GM23338 (cell line): ENCODE measurements at regions not wholly inside any gene's neighbourhood (a gene's known extent, or its start where the extent isn't known, plus 50 kb on each side); places are given as distances from the start of the nearest gene placed in this dataset.

Experiments
- ATAC-seq: fragments of 200-7000 bp; cut with Tn5 transposase; 3 replicates; pipeline ENCODE4 v1.9.1; 2020
- DNase-seq: peaks from one replicate; pipeline ENCODE4 v3.0.0-alpha.2; 2015; ENCODE audit warnings: low spot score
- H2AFZ ChIP-seq: fragments of 200-600 bp; sonication (generic); 2 replicates; pipeline ENCODE4 v1.8.0; 2016; ENCODE audit warnings: antibody characterized with exemption, mild to moderate bottlenecking, moderate library complexity
- H3F3A ChIP-seq: fragments of 200-600 bp; sonication (generic); replicated peaks from 2 replicates; pipeline ENCODE4 v1.8.0; 2017; ENCODE audit warnings: antibody characterized with exemption, mixed run types, low read depth
- H3K27ac ChIP-seq: fragments of 200-600 bp; sonication (generic); 2 replicates; pipeline ENCODE4 v1.6.1; 2016; ENCODE audit warnings: low read depth
- H3K27me3 ChIP-seq: fragments of 200-600 bp; sonication (generic); 2 replicates; pipeline ENCODE4 v1.8.0; 2016; ENCODE audit warnings: mild to moderate bottlenecking, mixed run types, moderate library complexity; ENCODE audit not compliant: insufficient read depth
- H3K36me3 ChIP-seq: fragments of 200-600 bp; sonication (generic); 2 replicates; pipeline ENCODE4 v1.8.0; 2016; ENCODE audit warnings: mild to moderate bottlenecking; ENCODE audit not compliant: insufficient read depth
- H3K4me1 ChIP-seq: fragments of 200-600 bp; sonication (generic); 2 replicates; pipeline ENCODE4 v1.8.0; 2016; ENCODE audit warnings: mild to moderate bottlenecking, moderate library complexity; ENCODE audit not compliant: insufficient read depth
- H3K4me2 ChIP-seq: fragments of 200-600 bp; sonication (generic); 2 replicates; pipeline ENCODE4 v1.7.1; 2017; ENCODE audit warnings: mixed run types
- H3K4me3 ChIP-seq: fragments of 200-600 bp; sonication (generic); 2 replicates; pipeline ENCODE4 v1.6.1; 2016; ENCODE audit warnings: mixed run types
- H3K79me2 ChIP-seq: fragments of 200-600 bp; sonication (generic); replicated peaks from 2 replicates; pipeline ENCODE4 v1.8.0; 2017; ENCODE audit warnings: mild to moderate bottlenecking; ENCODE audit not compliant: insufficient read depth
- H3K9me2 ChIP-seq: fragments of 200-600 bp; sonication (generic); 2 replicates; pipeline ENCODE4 v1.8.0; 2017; ENCODE audit not compliant: insufficient read depth
- H4K20me1 ChIP-seq: fragments of 200-600 bp; sonication (generic); replicated peaks from 2 replicates; pipeline ENCODE4 v1.8.0; 2017; ENCODE audit warnings: mild to moderate bottlenecking; ENCODE audit not compliant: insufficient read depth
- H3K27ac Mint-ChIP-seq: 2 replicates; pipeline ENCODE4 v1.8.0; 2020; ENCODE audit warnings: inconsistent platforms, mild to moderate bottlenecking, moderate library complexity, mixed read lengths
- H3K27me3 Mint-ChIP-seq: 3 replicates; pipeline ENCODE4 v1.8.0; 2022; ENCODE audit warnings: low read depth, mild to moderate bottlenecking, moderate library complexity, mixed read lengths, inconsistent platforms; ENCODE audit not compliant: insufficient read depth, poor library complexity
- H3K36me3 Mint-ChIP-seq: 3 replicates; pipeline ENCODE4 v1.8.0; 2021; ENCODE audit warnings: low read depth, mild to moderate bottlenecking, inconsistent platforms, moderate library complexity, mixed read lengths
- H3K4me1 Mint-ChIP-seq: 3 replicates; pipeline ENCODE4 v1.8.0; 2020; ENCODE audit warnings: mild to moderate bottlenecking, inconsistent platforms, mixed read lengths
- H3K4me3 Mint-ChIP-seq: 3 replicates; pipeline ENCODE4 v1.8.0; 2021; ENCODE audit warnings: moderate library complexity, mild to moderate bottlenecking, inconsistent platforms, mixed read lengths
- H3K9me3 Mint-ChIP-seq: 3 replicates; pipeline ENCODE4 v1.8.0; 2020; ENCODE audit warnings: moderate library complexity, mild to moderate bottlenecking, inconsistent platforms, mixed read lengths
- CREB1 ChIP-seq: fragments of 250-450 bp; sonication (Bioruptor Pico); IDR thresholded peaks from 2 replicates; pipeline ENCODE4 v1.5.0; 2020; ENCODE audit warnings: low read depth, mild to moderate bottlenecking, moderate library complexity
- EZH2 ChIP-seq: fragments of 200-600 bp; sonication (generic); IDR thresholded peaks from one replicate; pipeline ENCODE4 v1.8.0; 2017; ENCODE audit warnings: antibody characterized with exemption, mild to moderate bottlenecking, low read depth; ENCODE audit not compliant: unreplicated experiment
- EZH2phosphoT487 ChIP-seq: fragments of 200-600 bp; sonication (generic); IDR thresholded peaks from one replicate; pipeline ENCODE4 v1.8.1; 2018; ENCODE audit warnings: antibody characterized with exemption; ENCODE audit not compliant: unreplicated experiment
- JUNB ChIP-seq: IDR thresholded peaks from one replicate; pipeline ENCODE4 v1.6.1; 2016; ENCODE audit warnings: antibody characterized with exemption; ENCODE audit not compliant: unreplicated experiment
- NANOG ChIP-seq: IDR thresholded peaks from 2 replicates; pipeline ENCODE4 v1.6.1; 2016; ENCODE audit warnings: antibody characterized with exemption, borderline replicate concordance
- POLR2AphosphoS5 ChIP-seq: IDR thresholded peaks from 2 replicates; pipeline ENCODE4 v1.6.1; 2016; ENCODE audit warnings: antibody characterized with exemption, low read depth
- REST ChIP-seq: IDR thresholded peaks from one replicate; pipeline ENCODE4 v1.6.1; 2018; ENCODE audit warnings: antibody characterized with exemption; ENCODE audit not compliant: unreplicated experiment
- STAT1 ChIP-seq: IDR thresholded peaks from one replicate; pipeline ENCODE4 v1.6.1; 2016; ENCODE audit warnings: antibody characterized with exemption; ENCODE audit not compliant: unreplicated experiment
- ZNF114 ChIP-seq: fragments of 250-450 bp; sonication (Bioruptor Pico); IDR thresholded peaks from 2 replicates; pipeline ENCODE4 v1.5.0; 2020; ENCODE audit warnings: mild to moderate bottlenecking, moderate library complexity
- ZNF331 ChIP-seq: fragments of 250-450 bp; sonication (Bioruptor Pico); IDR thresholded peaks from 2 replicates; pipeline ENCODE4 v1.5.0; 2020; ENCODE audit warnings: low read depth, mild to moderate bottlenecking, moderate library complexity
- TF ChIP-seq, protein P1 (sequence below): fragments of 250-450 bp; sonication (Bioruptor Pico); IDR thresholded peaks from 2 replicates; pipeline ENCODE4 v1.5.0; 2020; ENCODE audit warnings: mild to moderate bottlenecking, moderate library complexity
- TF ChIP-seq, protein P2 (sequence below): IDR thresholded peaks from 2 replicates; pipeline ENCODE4 v1.6.1; 2016; ENCODE audit warnings: antibody characterized with exemption

GRCh38 chr2:59191781-59192180, 950.7 kb upstream of the FANCL start:
- Histone ChIP-seq H2AFZ (no peak overlapping the region), H3K36me3 (no peaks in the 10 kb centered on the region), H3K27ac (no peak overlapping the region), H3K4me3 (no peak overlapping the region), H3K9me2 (no peaks in the 10 kb centered on the region), H3K27me3 (no peaks in the 10 kb centered on the region), H3K4me2 (no peak overlapping the region), H3K4me1 (no peaks in the 10 kb centered on the region), H4K20me1 (no peaks in the 10 kb centered on the region), H3F3A (no peaks in the 10 kb centered on the region), H3K79me2 (no peaks in the 10 kb centered on the region)
- TF ChIP-seq EZH2phosphoT487 (no peak), NANOG (no peak), STAT1 (no peak), ZNF331 (CRISPR knock-in tag) (no peak), JUNB (no peak), ZNF114 (no peak), CREB1 (CRISPR knock-in tag) (no peak), POLR2AphosphoS5 (no peak), REST (no peak), EZH2 (no peak)
- TF ChIP-seq, protein P1, sequence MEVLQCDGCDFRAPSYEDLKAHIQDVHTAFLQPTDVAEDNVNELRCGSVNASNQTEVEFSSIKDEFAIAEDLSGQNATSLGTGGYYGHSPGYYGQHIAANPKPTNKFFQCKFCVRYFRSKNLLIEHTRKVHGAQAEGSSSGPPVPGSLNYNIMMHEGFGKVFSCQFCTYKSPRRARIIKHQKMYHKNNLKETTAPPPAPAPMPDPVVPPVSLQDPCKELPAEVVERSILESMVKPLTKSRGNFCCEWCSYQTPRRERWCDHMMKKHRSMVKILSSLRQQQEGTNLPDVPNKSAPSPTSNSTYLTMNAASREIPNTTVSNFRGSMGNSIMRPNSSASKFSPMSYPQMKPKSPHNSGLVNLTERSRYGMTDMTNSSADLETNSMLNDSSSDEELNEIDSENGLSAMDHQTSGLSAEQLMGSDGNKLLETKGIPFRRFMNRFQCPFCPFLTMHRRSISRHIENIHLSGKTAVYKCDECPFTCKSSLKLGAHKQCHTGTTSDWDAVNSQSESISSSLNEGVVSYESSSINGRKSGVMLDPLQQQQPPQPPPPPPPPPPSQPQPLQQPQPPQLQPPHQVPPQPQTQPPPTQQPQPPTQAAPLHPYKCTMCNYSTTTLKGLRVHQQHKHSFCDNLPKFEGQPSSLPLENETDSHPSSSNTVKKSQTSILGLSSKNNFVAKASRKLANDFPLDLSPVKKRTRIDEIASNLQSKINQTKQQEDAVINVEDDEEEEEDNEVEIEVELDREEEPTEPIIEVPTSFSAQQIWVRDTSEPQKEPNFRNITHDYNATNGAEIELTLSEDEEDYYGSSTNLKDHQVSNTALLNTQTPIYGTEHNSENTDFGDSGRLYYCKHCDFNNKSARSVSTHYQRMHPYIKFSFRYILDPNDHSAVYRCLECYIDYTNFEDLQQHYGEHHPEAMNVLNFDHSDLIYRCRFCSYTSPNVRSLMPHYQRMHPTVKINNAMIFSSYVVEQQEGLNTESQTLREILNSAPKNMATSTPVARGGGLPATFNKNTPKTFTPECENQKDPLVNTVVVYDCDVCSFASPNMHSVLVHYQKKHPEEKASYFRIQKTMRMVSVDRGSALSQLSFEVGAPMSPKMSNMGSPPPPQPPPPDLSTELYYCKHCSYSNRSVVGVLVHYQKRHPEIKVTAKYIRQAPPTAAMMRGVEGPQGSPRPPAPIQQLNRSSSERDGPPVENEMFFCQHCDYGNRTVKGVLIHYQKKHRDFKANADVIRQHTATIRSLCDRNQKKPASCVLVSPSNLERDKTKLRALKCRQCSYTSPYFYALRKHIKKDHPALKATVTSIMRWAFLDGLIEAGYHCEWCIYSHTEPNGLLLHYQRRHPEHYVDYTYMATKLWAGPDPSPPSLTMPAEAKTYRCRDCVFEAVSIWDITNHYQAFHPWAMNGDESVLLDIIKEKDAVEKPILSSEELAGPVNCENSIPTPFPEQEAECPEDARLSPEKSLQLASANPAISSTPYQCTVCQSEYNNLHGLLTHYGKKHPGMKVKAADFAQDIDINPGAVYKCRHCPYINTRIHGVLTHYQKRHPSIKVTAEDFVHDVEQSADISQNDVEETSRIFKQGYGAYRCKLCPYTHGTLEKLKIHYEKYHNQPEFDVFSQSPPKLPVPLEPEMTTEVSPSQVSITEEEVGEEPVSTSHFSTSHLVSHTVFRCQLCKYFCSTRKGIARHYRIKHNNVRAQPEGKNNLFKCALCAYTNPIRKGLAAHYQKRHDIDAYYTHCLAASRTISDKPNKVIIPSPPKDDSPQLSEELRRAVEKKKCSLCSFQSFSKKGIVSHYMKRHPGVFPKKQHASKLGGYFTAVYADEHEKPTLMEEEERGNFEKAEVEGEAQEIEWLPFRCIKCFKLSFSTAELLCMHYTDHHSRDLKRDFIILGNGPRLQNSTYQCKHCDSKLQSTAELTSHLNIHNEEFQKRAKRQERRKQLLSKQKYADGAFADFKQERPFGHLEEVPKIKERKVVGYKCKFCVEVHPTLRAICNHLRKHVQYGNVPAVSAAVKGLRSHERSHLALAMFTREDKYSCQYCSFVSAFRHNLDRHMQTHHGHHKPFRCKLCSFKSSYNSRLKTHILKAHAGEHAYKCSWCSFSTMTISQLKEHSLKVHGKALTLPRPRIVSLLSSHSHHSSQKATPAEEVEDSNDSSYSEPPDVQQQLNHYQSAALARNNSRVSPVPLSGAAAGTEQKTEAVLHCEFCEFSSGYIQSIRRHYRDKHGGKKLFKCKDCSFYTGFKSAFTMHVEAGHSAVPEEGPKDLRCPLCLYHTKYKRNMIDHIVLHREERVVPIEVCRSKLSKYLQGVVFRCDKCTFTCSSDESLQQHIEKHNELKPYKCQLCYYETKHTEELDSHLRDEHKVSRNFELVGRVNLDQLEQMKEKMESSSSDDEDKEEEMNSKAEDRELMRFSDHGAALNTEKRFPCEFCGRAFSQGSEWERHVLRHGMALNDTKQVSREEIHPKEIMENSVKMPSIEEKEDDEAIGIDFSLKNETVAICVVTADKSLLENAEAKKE (CRISPR knock-in tag): no peak
- TF ChIP-seq, protein P2, sequence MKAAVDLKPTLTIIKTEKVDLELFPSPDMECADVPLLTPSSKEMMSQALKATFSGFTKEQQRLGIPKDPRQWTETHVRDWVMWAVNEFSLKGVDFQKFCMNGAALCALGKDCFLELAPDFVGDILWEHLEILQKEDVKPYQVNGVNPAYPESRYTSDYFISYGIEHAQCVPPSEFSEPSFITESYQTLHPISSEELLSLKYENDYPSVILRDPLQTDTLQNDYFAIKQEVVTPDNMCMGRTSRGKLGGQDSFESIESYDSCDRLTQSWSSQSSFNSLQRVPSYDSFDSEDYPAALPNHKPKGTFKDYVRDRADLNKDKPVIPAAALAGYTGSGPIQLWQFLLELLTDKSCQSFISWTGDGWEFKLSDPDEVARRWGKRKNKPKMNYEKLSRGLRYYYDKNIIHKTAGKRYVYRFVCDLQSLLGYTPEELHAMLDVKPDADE: no peak
- ATAC-seq: no peak
- no peak overlapping the region for H3K4me3 Mint-ChIP-seq
- H3K4me1 Mint-ChIP-seq: no peaks in the 10 kb centered on the region
- H3K9me3 Mint-ChIP-seq: no peaks in the 10 kb centered on the region
- no peak for DNase-seq
- H3K36me3 Mint-ChIP-seq: no peaks in the 10 kb centered on the region
- no peak overlapping the region for H3K27ac Mint-ChIP-seq
- no peaks in the 10 kb centered on the region for H3K27me3 Mint-ChIP-seq
